ENCODE measurements at regions not wholly inside any gene's neighbourhood (a gene's known extent, or its start where the extent isn't known, plus 50 kb on each side); places are given as distances from the start of the nearest gene placed in this dataset.

DNA sequence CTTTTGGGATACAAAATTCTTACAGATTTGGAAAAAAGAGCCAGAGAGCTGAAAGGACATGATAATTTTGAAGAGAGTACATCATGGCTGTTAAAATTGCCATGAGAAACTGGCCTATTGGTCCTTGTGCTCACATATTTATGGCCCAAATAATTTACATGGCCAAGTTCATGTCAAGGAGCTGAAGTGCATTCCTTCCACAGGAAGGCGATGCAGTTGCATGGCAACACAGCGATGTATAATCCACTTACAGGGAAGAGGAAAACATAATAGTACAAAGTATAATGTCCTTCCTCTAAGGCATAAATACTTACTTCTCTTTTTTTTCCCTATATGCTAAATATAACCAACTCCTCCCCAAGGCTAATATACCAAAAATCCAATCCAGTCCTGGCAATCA is 914.5 kb upstream of the AGA start:
- Histone ChIP-seq H3K36me3 (ENCODE audit: control insufficient read depth, insufficient read depth, low read length) (no peaks in the 10 kb centered on the region), H3K4me3 (ENCODE audit: low read length) (no peak overlapping the region), H3K9me3 (replicated peaks; ENCODE audit: control insufficient read depth, low read depth, low read length) (no peaks in the 10 kb centered on the region), H3K27me3 (ENCODE audit: control insufficient read depth, insufficient read depth, low read length) (no peaks in the 10 kb centered on the region), H3K4me1 (ENCODE audit: control insufficient read depth, insufficient read depth, low read length) (no peaks in the 10 kb centered on the region), H3K27ac (ENCODE audit: low read length) (no peak overlapping the region)
- DNase-seq: no peak
- no CpG with 5 or more reads among the region's 2 CpGs for WGBS (ENCODE audit: insufficient coverage)

DNA sequence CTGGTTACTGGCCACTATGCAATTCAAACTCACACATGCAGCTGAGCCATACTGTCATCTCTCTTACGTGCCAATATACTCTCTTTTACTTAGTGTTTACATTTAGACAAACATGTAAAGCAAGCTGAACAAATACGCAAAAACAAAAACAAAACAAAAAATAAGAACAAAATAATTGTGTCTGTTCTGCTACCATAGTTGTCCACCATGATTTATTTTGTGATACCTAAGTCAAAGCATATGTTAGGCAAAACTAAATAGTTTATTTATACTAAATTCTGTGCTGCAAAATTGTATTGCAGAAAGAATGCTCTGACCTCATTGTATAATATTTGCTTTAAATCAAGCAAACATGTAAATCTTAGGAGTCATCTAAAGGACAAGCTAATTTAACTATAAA is 943.2 kb upstream of the AGA start:
- H3K27me3 ChIP-seq (ENCODE audit: control insufficient read depth, insufficient read depth, low read length): no peaks in the 10 kb centered on the region
- no peak for DNase-seq
- WGBS (ENCODE audit: insufficient coverage): 80% methylated on average over 1 of the region's 2 CpGs
- no peak overlapping the region for H3K4me3 ChIP-seq (ENCODE audit: low read length)
- H3K9me3 ChIP-seq (replicated peaks; ENCODE audit: control insufficient read depth, low read depth, low read length): peaks cover 4% of the 10 kb centered on the region
- no peak overlapping the region for H3K27ac ChIP-seq (ENCODE audit: low read length)
- H3K36me3 ChIP-seq (ENCODE audit: control insufficient read depth, insufficient read depth, low read length): no peaks in the 10 kb centered on the region
- H3K4me1 ChIP-seq (ENCODE audit: control insufficient read depth, insufficient read depth, low read length): no peaks in the 10 kb centered on the region

DNA sequence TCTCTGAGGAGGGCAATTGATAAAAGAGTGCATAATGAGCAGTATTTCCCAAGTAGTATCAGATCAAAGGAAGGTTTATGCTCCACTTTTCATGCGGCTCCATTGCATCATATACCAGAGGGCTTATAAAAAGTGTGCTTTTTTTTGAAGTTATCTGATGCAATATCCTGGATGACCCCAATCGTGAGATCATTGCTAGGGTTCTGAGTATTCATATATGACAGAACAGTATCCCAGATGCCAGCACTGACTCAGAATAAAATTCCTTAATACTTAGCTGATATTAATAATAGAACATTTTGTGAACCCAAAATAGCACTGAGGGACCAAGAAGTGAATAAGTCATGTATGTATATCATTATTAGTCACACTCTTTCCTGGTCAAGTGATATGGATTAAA is 945.5 kb upstream of the AGA start:
- no peaks in the 10 kb centered on the region for H3K36me3 ChIP-seq (ENCODE audit: control insufficient read depth, insufficient read depth, low read length)
- H3K4me1 ChIP-seq (ENCODE audit: control insufficient read depth, insufficient read depth, low read length): no peaks in the 10 kb centered on the region
- H3K9me3 ChIP-seq (replicated peaks; ENCODE audit: control insufficient read depth, low read depth, low read length): peaks cover 2% of the 10 kb centered on the region
- peak; percentile 11 for DNase-seq
- no peak overlapping the region for H3K4me3 ChIP-seq (ENCODE audit: low read length)
- WGBS (ENCODE audit: insufficient coverage): no CpG with 5 or more reads among the region's 2 CpGs
- no peak overlapping the region for H3K27ac ChIP-seq (ENCODE audit: low read length)
- H3K27me3 ChIP-seq (ENCODE audit: control insufficient read depth, insufficient read depth, low read length): no peaks in the 10 kb centered on the region

DNA sequence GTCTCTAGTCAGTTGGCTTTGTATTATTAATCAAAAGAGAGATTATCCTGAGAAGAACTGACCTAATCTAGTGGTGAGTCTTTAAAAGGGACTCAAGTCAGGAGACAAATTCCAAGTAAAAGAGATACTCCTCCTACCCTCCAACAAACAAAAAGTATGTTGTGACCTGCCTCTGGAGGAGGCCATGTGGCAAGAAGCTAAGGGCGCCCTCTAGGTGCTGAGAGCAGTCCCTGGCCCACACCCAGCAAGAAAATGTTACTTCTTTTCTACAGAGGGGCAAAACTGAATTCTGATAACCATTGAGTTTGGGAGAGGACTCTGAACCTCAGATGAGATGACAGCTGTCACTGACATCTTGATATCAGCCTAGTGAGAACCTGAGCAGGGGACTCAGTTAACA is 953.6 kb upstream of the AGA start:
- no CpG with 5 or more reads among the region's 1 CpG for WGBS (ENCODE audit: insufficient coverage)
- Histone ChIP-seq H3K36me3 (ENCODE audit: control insufficient read depth, insufficient read depth, low read length) (no peaks in the 10 kb centered on the region), H3K27me3 (ENCODE audit: control insufficient read depth, insufficient read depth, low read length) (no peaks in the 10 kb centered on the region), H3K27ac (ENCODE audit: low read length) (no peak overlapping the region), H3K4me1 (ENCODE audit: control insufficient read depth, insufficient read depth, low read length) (no peaks in the 10 kb centered on the region), H3K9me3 (replicated peaks; ENCODE audit: control insufficient read depth, low read depth, low read length) (peaks cover 2% of the 10 kb centered on the region), H3K4me3 (ENCODE audit: low read length) (no peak overlapping the region)
- no peak for DNase-seq

DNA sequence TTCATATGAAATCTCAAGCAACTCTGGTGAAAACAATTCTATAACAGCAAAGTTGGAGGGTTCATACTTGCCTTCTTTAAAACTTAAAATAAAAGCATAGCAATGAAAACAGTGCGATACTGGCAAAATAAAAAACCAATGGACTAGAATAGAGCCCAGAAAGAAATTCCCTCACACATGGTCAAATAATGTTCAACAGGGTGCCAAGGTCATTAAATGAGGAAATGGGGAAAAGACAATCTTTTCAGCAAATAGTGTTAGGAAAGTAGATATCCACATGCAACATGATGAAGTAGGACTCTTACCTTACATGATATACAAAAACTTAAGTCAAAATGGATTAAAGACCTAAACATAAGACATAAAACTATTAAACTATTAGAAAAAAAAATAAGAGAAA is 970.2 kb upstream of the AGA start:
- no CpG with 5 or more reads among the region's 1 CpG for WGBS (ENCODE audit: insufficient coverage)
- Histone ChIP-seq H3K9me3 (replicated peaks; ENCODE audit: control insufficient read depth, low read depth, low read length) (no peaks in the 10 kb centered on the region), H3K4me3 (ENCODE audit: low read length) (no peak overlapping the region), H3K4me1 (ENCODE audit: control insufficient read depth, insufficient read depth, low read length) (no peaks in the 10 kb centered on the region), H3K27ac (ENCODE audit: low read length) (no peak overlapping the region), H3K36me3 (ENCODE audit: control insufficient read depth, insufficient read depth, low read length) (no peaks in the 10 kb centered on the region), H3K27me3 (ENCODE audit: control insufficient read depth, insufficient read depth, low read length) (no peaks in the 10 kb centered on the region)
- DNase-seq: no peak

DNA sequence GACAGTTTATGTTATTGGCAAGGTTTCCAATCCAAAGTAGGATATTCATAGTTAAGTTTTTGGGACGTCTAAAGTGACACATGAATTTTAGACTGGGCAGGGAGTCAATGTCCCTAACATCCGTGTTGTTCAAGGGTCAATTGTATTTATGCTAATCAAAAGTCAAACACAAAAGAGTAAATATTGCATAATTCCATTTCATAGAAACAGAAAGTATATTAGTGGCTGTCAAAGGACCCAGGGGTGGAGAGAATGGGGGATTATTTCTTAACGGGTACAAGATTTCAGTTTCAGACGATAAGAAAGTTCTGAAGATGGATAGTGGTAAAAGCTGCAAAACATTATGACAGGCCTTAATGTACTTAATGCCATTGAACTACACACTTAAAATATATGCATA is 971.8 kb upstream of the AGA start:
- H3K4me1 ChIP-seq (ENCODE audit: control insufficient read depth, insufficient read depth, low read length): no peaks in the 10 kb centered on the region
- no CpG with 5 or more reads among the region's 4 CpGs for WGBS (ENCODE audit: insufficient coverage)
- no peaks in the 10 kb centered on the region for H3K9me3 ChIP-seq (replicated peaks; ENCODE audit: control insufficient read depth, low read depth, low read length)
- no peak overlapping the region for H3K4me3 ChIP-seq (ENCODE audit: low read length)
- no peaks in the 10 kb centered on the region for H3K27me3 ChIP-seq (ENCODE audit: control insufficient read depth, insufficient read depth, low read length)
- no peaks in the 10 kb centered on the region for H3K36me3 ChIP-seq (ENCODE audit: control insufficient read depth, insufficient read depth, low read length)
- H3K27ac ChIP-seq (ENCODE audit: low read length): no peak overlapping the region
- no peak for DNase-seq

DNA sequence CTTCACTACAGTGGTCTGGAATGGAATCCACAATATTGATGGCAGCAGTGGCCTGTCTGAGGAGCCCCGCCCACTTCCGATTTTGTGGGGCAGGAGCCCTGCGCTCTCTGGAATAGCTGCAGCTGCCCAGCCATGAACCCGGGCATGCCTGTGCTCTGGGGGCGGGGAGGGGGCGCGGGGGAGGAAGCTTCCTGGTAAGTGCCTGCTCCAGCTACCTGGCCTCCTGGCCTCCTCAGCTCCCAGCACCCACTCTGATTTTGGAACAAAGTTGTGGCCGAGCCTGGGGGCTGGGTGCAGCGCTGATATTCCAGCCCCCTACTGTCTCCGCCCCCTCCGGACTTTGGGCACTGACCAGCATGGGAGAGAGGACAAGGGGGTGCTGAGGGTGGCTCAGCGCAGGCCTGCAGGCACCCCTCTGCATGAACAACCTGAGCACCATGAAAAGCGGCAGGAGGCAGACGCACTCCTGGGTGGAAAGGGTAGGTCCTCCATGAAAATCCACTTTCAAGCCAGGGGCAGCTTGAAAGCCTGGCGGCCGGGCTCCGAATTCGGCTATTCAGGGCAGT is 972.7 kb upstream of the AGA start:
- WGBS (ENCODE audit: insufficient coverage): 93% methylated on average over 14 of the region's 18 CpGs
- DNase-seq: no peak
- Histone ChIP-seq H3K4me3 (ENCODE audit: low read length) (no peak overlapping the region), H3K27ac (ENCODE audit: low read length) (no peak overlapping the region), H3K9me3 (replicated peaks; ENCODE audit: control insufficient read depth, low read depth, low read length) (no peaks in the 10 kb centered on the region), H3K36me3 (ENCODE audit: control insufficient read depth, insufficient read depth, low read length) (no peaks in the 10 kb centered on the region), H3K4me1 (ENCODE audit: control insufficient read depth, insufficient read depth, low read length) (no peaks in the 10 kb centered on the region), H3K27me3 (ENCODE audit: control insufficient read depth, insufficient read depth, low read length) (no peaks in the 10 kb centered on the region)

DNA sequence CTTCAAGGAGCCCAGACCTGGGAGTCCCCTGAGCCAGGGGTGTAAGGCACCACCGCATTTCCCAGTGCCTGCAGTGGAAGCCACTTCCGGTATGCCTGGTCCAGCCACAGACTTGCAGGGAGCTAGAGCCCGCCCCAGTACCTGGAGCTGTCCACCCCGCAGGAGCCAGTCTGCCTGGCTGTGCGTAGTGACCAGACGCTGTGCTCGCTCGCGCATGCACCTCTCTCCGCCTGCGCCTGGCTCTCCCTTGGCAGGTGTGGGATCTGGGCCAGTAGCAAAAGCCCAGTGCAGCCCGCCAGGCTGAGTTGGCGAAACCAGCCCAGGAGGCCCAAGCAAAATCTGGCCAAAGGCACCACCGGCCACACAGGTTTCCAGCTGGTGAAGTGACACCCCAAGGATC is 973.7 kb upstream of the AGA start:
- no peaks in the 10 kb centered on the region for H3K27me3 ChIP-seq (ENCODE audit: control insufficient read depth, insufficient read depth, low read length)
- H3K9me3 ChIP-seq (replicated peaks; ENCODE audit: control insufficient read depth, low read depth, low read length): no peaks in the 10 kb centered on the region
- no peaks in the 10 kb centered on the region for H3K36me3 ChIP-seq (ENCODE audit: control insufficient read depth, insufficient read depth, low read length)
- H3K27ac ChIP-seq (ENCODE audit: low read length): no peak overlapping the region
- no peaks in the 10 kb centered on the region for H3K4me1 ChIP-seq (ENCODE audit: control insufficient read depth, insufficient read depth, low read length)
- no peak for DNase-seq
- 92% methylated on average over 14 of the region's 14 CpGs for WGBS (ENCODE audit: insufficient coverage)
- H3K4me3 ChIP-seq (ENCODE audit: low read length): no peak overlapping the region

DNA sequence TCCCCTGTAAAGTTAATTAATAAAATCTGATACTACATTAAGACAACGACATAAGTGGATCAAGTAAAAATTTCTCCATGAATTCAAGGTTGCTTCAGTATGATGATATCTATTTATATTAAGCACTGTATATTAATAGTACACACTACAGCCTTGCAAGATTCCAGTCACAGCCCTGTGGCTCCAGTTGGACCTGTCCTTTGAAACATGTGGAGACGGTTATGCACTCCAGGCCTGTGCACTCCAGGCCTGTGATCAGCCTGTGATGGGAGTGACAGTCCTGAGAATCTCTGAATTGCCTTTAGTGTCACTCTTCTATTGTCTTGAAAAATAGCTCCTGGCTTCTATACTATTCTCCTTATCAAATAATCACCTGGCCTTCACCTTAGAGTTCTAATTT is 981.1 kb upstream of the AGA start:
- peak; percentile 1 for DNase-seq
- no peak overlapping the region for H3K4me3 ChIP-seq (ENCODE audit: low read length)
- H3K9me3 ChIP-seq (replicated peaks; ENCODE audit: control insufficient read depth, low read depth, low read length): no peaks in the 10 kb centered on the region
- no CpG with 5 or more reads among the region's 2 CpGs for WGBS (ENCODE audit: insufficient coverage)
- no peaks in the 10 kb centered on the region for H3K36me3 ChIP-seq (ENCODE audit: control insufficient read depth, insufficient read depth, low read length)
- no peaks in the 10 kb centered on the region for H3K27me3 ChIP-seq (ENCODE audit: control insufficient read depth, insufficient read depth, low read length)
- H3K27ac ChIP-seq (ENCODE audit: low read length): no peak overlapping the region
- H3K4me1 ChIP-seq (ENCODE audit: control insufficient read depth, insufficient read depth, low read length): no peaks in the 10 kb centered on the region

DNA sequence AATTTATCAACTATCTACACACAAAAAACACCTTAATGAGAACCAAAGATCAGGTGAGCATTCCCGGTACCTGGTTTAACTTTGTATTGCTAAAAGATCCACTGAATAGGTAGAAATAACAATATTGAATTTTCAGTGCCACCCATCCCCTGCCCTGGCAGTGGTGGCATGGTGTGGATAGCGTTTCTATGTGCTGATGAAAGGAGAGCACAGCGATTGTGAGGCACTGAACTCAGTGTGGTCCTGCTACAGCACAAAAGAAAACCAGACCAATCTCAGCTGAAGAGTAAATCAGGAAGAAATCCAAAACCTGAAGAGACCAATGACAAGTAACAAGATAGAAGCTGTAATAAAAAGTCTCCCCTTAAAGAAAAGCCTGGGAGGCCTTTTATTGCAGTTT is 984.6 kb upstream of the AGA start:
- no peak overlapping the region for H3K27ac ChIP-seq (ENCODE audit: low read length)
- DNase-seq: no peak
- H3K4me1 ChIP-seq (ENCODE audit: control insufficient read depth, insufficient read depth, low read length): no peaks in the 10 kb centered on the region
- no peak overlapping the region for H3K4me3 ChIP-seq (ENCODE audit: low read length)
- no peaks in the 10 kb centered on the region for H3K9me3 ChIP-seq (replicated peaks; ENCODE audit: control insufficient read depth, low read depth, low read length)
- no peaks in the 10 kb centered on the region for H3K36me3 ChIP-seq (ENCODE audit: control insufficient read depth, insufficient read depth, low read length)
- WGBS (ENCODE audit: insufficient coverage): no CpG with 5 or more reads among the region's 3 CpGs
- H3K27me3 ChIP-seq (ENCODE audit: control insufficient read depth, insufficient read depth, low read length): no peaks in the 10 kb centered on the region

DNA sequence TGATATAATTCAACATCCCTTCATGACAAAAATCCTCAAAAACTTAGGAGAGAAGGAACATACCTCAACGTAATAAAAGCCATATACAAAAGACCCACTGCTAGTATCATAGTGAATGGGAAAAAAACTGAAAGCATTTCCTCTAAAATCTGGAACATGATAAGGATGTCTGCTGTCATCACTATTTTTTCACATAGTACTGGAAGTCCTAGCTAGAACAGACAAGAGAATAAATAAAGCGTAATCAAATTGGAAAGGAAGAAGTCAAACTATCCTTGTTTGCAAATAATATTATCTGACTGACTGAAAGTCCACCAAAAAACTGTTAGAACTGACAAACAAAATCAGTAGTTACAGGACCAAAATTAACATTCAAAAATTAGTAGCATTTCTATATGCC is 985.4 kb upstream of the AGA start:
- DNase-seq: no peak
- H3K36me3 ChIP-seq (ENCODE audit: control insufficient read depth, insufficient read depth, low read length): no peaks in the 10 kb centered on the region
- no peaks in the 10 kb centered on the region for H3K9me3 ChIP-seq (replicated peaks; ENCODE audit: control insufficient read depth, low read depth, low read length)
- no peaks in the 10 kb centered on the region for H3K4me1 ChIP-seq (ENCODE audit: control insufficient read depth, insufficient read depth, low read length)
- H3K4me3 ChIP-seq (ENCODE audit: low read length): no peak overlapping the region
- H3K27ac ChIP-seq (ENCODE audit: low read length): no peak overlapping the region
- no CpG with 5 or more reads among the region's 2 CpGs for WGBS (ENCODE audit: insufficient coverage)
- no peaks in the 10 kb centered on the region for H3K27me3 ChIP-seq (ENCODE audit: control insufficient read depth, insufficient read depth, low read length)

Data from muscle of leg (tissue), 3 donors.